ENCODE measurements at regions not wholly inside any gene's neighbourhood (a gene's known extent, or its start where the extent isn't known, plus 50 kb on each side); places are given as distances from the start of the nearest gene placed in this dataset.

GRCh38 chrX:46298821-46299220 is 246.4 kb downstream of the ZNF674 start:
- TF ChIP-seq ZSCAN23 (tag by site-specific recombination; IDR thresholded peaks at IDR 0.05) (no peak), REST (tag by site-specific recombination; IDR thresholded peaks at IDR 0.05) (no peak), PBX3 (CRISPR knock-in tag; IDR thresholded peaks at IDR 0.05) (no peak)

Measured in HEK293 (cell line).